ENCODE measurements at regions not wholly inside any gene's neighbourhood (a gene's known extent, or its start where the extent isn't known, plus 50 kb on each side); places are given as distances from the start of the nearest gene placed in this dataset.

DNA sequence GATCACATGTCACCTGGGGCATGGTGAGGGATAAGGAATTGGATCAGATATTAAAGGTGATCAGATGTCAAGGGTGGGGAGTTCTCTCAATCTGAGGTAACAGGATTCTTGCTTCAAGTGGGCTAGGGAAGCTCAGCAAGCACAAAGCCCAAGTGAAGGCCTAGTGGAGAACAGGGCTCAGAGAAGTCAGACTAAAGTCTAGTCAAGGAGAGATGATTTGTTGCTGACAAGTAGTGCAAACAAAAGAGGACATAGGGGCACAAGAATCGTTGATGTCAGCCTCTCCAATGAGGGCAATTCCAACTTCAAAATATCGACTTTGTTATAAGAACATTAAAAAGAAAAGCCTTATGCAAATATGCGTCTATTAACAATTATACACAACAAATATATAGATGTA lies 852.8 kb upstream of the CELF2 start:
- no peaks in the 10 kb centered on the region for H3K36me3 ChIP-seq (ENCODE audit: control insufficient read depth in 4 of 4, insufficient read depth in 3 of 4, low read depth in 1 of 4, low read length in 3 of 4)
- 58% methylated on average over 3 of the region's 3 CpGs for WGBS
- TF ChIP-seq TAF1 (conservative IDR thresholded peaks at IDR 0.05): no peak
- no peak for TF ChIP-seq NR2F2 (IDR thresholded peaks at IDR 0.05)
- no peak for TF ChIP-seq FOXA2 (IDR thresholded peaks at IDR 0.05)
- TF ChIP-seq YY1 (IDR thresholded peaks at IDR 0.05): no peak
- no peak for TF ChIP-seq HNF4G (IDR thresholded peaks at IDR 0.05)
- TF ChIP-seq, protein P1, sequence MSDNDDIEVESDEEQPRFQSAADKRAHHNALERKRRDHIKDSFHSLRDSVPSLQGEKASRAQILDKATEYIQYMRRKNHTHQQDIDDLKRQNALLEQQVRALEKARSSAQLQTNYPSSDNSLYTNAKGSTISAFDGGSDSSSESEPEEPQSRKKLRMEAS (IDR thresholded peaks at IDR 0.05): no peak
- TF ChIP-seq GABPA (IDR thresholded peaks at IDR 0.05 in 1 of 2, conservative IDR thresholded peaks at IDR 0.05 in 1 of 2): no peak
- no peak for TF ChIP-seq ATF3 (IDR thresholded peaks at IDR 0.05)
- no peak for TF ChIP-seq ZBTB33 (IDR thresholded peaks at IDR 0.05)
- TF ChIP-seq, protein P2, sequence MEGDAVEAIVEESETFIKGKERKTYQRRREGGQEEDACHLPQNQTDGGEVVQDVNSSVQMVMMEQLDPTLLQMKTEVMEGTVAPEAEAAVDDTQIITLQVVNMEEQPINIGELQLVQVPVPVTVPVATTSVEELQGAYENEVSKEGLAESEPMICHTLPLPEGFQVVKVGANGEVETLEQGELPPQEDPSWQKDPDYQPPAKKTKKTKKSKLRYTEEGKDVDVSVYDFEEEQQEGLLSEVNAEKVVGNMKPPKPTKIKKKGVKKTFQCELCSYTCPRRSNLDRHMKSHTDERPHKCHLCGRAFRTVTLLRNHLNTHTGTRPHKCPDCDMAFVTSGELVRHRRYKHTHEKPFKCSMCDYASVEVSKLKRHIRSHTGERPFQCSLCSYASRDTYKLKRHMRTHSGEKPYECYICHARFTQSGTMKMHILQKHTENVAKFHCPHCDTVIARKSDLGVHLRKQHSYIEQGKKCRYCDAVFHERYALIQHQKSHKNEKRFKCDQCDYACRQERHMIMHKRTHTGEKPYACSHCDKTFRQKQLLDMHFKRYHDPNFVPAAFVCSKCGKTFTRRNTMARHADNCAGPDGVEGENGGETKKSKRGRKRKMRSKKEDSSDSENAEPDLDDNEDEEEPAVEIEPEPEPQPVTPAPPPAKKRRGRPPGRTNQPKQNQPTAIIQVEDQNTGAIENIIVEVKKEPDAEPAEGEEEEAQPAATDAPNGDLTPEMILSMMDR (IDR thresholded peaks at IDR 0.05; ENCODE audit: low read depth, low read length, missing input control): no peak
- no peak for TF ChIP-seq SP1 (IDR thresholded peaks at IDR 0.05)
- TF ChIP-seq EGR1 (IDR thresholded peaks at IDR 0.05; ENCODE audit: low read depth in 2 of 2): no peak
- TF ChIP-seq JUND (IDR thresholded peaks at IDR 0.05): no peak
- TF ChIP-seq REST (IDR thresholded peaks at IDR 0.05): no peak
- TF ChIP-seq RXRA (IDR thresholded peaks at IDR 0.05): no peak
- no peak for TF ChIP-seq HNF4A (conservative IDR thresholded peaks at IDR 0.05)
- H3K27me3 ChIP-seq (ENCODE audit: control insufficient read depth in 4 of 4, insufficient read depth in 4 of 4, low read length in 3 of 4): no peaks in the 10 kb centered on the region
- no peaks in the 10 kb centered on the region for H3K4me1 ChIP-seq (ENCODE audit: control insufficient read depth in 4 of 4, insufficient read depth in 4 of 4, low read length in 3 of 4)
- no peaks in the 10 kb centered on the region for H3K9me3 ChIP-seq (ENCODE audit: control insufficient read depth in 4 of 4, low read length in 3 of 4)
- no peak overlapping the region for H3K9ac ChIP-seq (ENCODE audit: low read depth in 1 of 2, low read length in 2 of 2)
- no peak overlapping the region for H3K27ac ChIP-seq (ENCODE audit: low read depth in 1 of 2, low read length in 2 of 2)
- no peak overlapping the region for H3K4me3 ChIP-seq (ENCODE audit: low read depth in 1 of 3, low read length in 3 of 3)
- no peak for DNase-seq (ENCODE audit: low spot score)

DNA sequence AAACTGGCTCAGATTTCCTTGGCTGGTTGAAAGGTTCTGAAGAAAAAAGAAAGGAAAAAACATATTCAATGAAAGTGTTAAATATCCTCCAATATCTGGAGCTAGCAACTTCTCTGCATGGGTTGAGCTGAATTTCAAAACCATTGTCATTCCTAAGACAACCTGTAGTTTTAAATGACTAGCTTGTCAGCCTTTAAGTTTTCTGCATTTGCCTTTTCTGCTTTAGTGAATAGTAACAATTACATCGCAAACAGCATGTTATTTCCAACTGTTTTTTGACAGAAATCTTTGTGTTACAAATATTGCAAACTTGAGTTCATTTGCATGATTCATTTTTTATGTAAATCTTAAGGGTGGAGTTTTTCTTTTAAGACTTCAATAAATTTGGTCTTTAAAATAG lies 852.3 kb upstream of the CELF2 start:
- DNase-seq (ENCODE audit: low spot score): no peak

More for the DNA sequence above, 852.3 kb upstream of the CELF2 start:
- Histone ChIP-seq H3K36me3 (ENCODE audit: control insufficient read depth in 4 of 4, insufficient read depth in 3 of 4, low read depth in 1 of 4, low read length in 3 of 4) (no peaks in the 10 kb centered on the region), H3K27me3 (ENCODE audit: control insufficient read depth in 4 of 4, insufficient read depth in 4 of 4, low read length in 3 of 4) (no peaks in the 10 kb centered on the region), H3K9ac (ENCODE audit: low read depth in 1 of 2, low read length in 2 of 2) (no peak overlapping the region), H3K4me1 (ENCODE audit: control insufficient read depth in 4 of 4, insufficient read depth in 4 of 4, low read length in 3 of 4) (no peaks in the 10 kb centered on the region), H3K4me3 (ENCODE audit: low read depth in 1 of 3, low read length in 3 of 3) (no peak overlapping the region), H3K27ac (ENCODE audit: low read depth in 1 of 2, low read length in 2 of 2) (no peak overlapping the region), H3K9me3 (ENCODE audit: control insufficient read depth in 4 of 4, low read length in 3 of 4) (no peaks in the 10 kb centered on the region)
- TF ChIP-seq YY1 (IDR thresholded peaks at IDR 0.05) (no peak), NR2F2 (IDR thresholded peaks at IDR 0.05) (no peak)
- WGBS: 36% methylated on average over 1 of the region's 1 CpG
